A549 (cell line): ENCODE measurements at regions not wholly inside any gene's neighbourhood (a gene's known extent, or its start where the extent isn't known, plus 50 kb on each side); places are given as distances from the start of the nearest gene placed in this dataset.
"Not testable (repeated sequence)": the region's sequence is repeated elsewhere in the genome, so short reads cannot be mapped to it uniquely, and the experiment has no call there.

Experiments used
- EP300 ChIP-seq, 2 experiments: fragments of >200 bp; sonication (Bioruptor Twin); formaldehyde crosslinking; IDR thresholded peaks; 2 replicates in 1 of 2; 3 replicates in 1 of 2; pipeline ENCODE4 v1.6.1; 2016 to 2017
- MAFK ChIP-seq: fragments of 450-650 bp; IDR thresholded peaks from 2 replicates; pipeline ENCODE4 v1.6.1; 2014; ENCODE audit not compliant: partially characterized antibody
- MAX ChIP-seq: IDR thresholded peaks from 2 replicates; pipeline ENCODE4 v1.6.1; 2012
- POLR2A ChIP-seq: IDR thresholded peaks from 2 replicates; pipeline ENCODE4 v1.6.1; 2012; ENCODE audit warnings: mild to moderate bottlenecking, low read length
- RAD21 ChIP-seq, 2 experiments: fragments of >200 bp in 1 of 2; sonication (Bioruptor Twin) in 1 of 2; formaldehyde crosslinking in 1 of 2; IDR thresholded peaks in 1 of 2; conservative IDR thresholded peaks in 1 of 2; 2 replicates in 1 of 2; 3 replicates in 1 of 2; pipeline ENCODE4 v1.6.1; 2012 to 2018; ENCODE audit warnings: inconsistent platforms in 1 of 2
- REST ChIP-seq: fragments of 200-600 bp; sonication (generic); IDR thresholded peaks from 2 replicates; pipeline ENCODE4 v1.6.1; 2016; ENCODE audit warnings: antibody characterized with exemption, mild to moderate bottlenecking, moderate library complexity
- USF2 ChIP-seq: fragments of 450-650 bp; IDR thresholded peaks from 2 replicates; pipeline ENCODE4 v1.6.1; 2014; ENCODE audit warnings: antibody characterized with exemption
- TF ChIP-seq, protein P1 (sequence below): fragments of >200 bp; sonication (Bioruptor Twin); formaldehyde crosslinking; IDR thresholded peaks from 3 replicates; pipeline ENCODE4 v1.5.1; 2016

GRCh38 chr7:109596948-109597347 is 1027.3 kb downstream of the DNAJB9 start:
- TF ChIP-seq, protein P1, sequence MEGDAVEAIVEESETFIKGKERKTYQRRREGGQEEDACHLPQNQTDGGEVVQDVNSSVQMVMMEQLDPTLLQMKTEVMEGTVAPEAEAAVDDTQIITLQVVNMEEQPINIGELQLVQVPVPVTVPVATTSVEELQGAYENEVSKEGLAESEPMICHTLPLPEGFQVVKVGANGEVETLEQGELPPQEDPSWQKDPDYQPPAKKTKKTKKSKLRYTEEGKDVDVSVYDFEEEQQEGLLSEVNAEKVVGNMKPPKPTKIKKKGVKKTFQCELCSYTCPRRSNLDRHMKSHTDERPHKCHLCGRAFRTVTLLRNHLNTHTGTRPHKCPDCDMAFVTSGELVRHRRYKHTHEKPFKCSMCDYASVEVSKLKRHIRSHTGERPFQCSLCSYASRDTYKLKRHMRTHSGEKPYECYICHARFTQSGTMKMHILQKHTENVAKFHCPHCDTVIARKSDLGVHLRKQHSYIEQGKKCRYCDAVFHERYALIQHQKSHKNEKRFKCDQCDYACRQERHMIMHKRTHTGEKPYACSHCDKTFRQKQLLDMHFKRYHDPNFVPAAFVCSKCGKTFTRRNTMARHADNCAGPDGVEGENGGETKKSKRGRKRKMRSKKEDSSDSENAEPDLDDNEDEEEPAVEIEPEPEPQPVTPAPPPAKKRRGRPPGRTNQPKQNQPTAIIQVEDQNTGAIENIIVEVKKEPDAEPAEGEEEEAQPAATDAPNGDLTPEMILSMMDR: not testable (repeated sequence)
- TF ChIP-seq EP300 (IDR thresholded peaks at IDR 0.05); MAFK; USF2; MAX; RAD21 (conservative IDR thresholded peaks at IDR 0.05 in 1 of 2, IDR thresholded peaks at IDR 0.05 in 1 of 2); POLR2A; REST: not testable (repeated sequence)
